PFSK-1 (cell line): ENCODE measurements at regions not wholly inside any gene's neighbourhood (a gene's known extent, or its start where the extent isn't known, plus 50 kb on each side); places are given as distances from the start of the nearest gene placed in this dataset.

Source experiments
- FOXP2 ChIP-seq: optimal IDR thresholded peaks from 2 replicates; pipeline ENCODE3; 2011; ENCODE audit warnings: borderline replicate concordance, control low read depth, inconsistent platforms; ENCODE audit not compliant: insufficient read depth; ENCODE audit errors: extremely low read length, extremely low read depth
- POLR2AphosphoS5 ChIP-seq: IDR thresholded peaks from 2 replicates; pipeline ENCODE4 v1.6.1; 2012; ENCODE audit warnings: low read depth, mild to moderate bottlenecking, control low read depth, low read length, moderate library complexity
- SIN3A ChIP-seq: IDR thresholded peaks from 2 replicates; pipeline ENCODE4 v1.6.1; 2012; ENCODE audit warnings: mild to moderate bottlenecking, low read length, moderate library complexity, borderline replicate concordance; ENCODE audit not compliant: insufficient read depth
- TAF1 ChIP-seq: IDR thresholded peaks from 2 replicates; pipeline ENCODE4 v1.6.1; 2012; ENCODE audit warnings: low read length, control low read depth, borderline replicate concordance; ENCODE audit not compliant: insufficient read depth
- TF ChIP-seq, protein P1 (sequence below), 2 experiments: IDR thresholded peaks; 2 replicates each; pipeline versions ENCODE4 v1.6.1 to v1.8.0; 2011 to 2012; ENCODE audit warnings: low read depth in 2 of 2, low read length in 2 of 2, control low read depth in 1 of 2, inconsistent platforms in 1 of 2, mild to moderate bottlenecking in 1 of 2, moderate library complexity in 1 of 2; ENCODE audit not compliant: insufficient read depth in 1 of 2

DNA sequence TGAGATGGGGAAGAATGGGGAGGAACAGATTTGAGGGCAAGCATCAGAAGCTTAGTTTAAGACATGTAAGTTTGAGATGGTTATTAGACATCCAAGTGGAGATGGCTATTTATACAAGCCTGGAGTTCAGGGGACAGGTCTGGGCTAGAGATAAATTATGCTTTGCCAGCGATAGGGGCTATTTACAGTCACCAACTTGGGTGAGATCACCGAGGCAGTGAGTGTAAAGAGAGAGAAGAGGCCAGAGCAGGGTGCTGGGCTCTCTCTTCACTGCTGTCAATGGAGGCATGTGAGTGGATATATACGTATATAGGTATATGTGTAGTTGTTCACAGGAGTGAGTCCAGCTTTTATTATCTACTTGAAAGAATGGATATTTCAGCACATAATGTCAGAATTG, 81.0 kb downstream of the QPCT start:
- TF ChIP-seq POLR2AphosphoS5 = no peak
- TF ChIP-seq, protein P1, sequence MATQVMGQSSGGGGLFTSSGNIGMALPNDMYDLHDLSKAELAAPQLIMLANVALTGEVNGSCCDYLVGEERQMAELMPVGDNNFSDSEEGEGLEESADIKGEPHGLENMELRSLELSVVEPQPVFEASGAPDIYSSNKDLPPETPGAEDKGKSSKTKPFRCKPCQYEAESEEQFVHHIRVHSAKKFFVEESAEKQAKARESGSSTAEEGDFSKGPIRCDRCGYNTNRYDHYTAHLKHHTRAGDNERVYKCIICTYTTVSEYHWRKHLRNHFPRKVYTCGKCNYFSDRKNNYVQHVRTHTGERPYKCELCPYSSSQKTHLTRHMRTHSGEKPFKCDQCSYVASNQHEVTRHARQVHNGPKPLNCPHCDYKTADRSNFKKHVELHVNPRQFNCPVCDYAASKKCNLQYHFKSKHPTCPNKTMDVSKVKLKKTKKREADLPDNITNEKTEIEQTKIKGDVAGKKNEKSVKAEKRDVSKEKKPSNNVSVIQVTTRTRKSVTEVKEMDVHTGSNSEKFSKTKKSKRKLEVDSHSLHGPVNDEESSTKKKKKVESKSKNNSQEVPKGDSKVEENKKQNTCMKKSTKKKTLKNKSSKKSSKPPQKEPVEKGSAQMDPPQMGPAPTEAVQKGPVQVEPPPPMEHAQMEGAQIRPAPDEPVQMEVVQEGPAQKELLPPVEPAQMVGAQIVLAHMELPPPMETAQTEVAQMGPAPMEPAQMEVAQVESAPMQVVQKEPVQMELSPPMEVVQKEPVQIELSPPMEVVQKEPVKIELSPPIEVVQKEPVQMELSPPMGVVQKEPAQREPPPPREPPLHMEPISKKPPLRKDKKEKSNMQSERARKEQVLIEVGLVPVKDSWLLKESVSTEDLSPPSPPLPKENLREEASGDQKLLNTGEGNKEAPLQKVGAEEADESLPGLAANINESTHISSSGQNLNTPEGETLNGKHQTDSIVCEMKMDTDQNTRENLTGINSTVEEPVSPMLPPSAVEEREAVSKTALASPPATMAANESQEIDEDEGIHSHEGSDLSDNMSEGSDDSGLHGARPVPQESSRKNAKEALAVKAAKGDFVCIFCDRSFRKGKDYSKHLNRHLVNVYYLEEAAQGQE (IDR thresholded peaks at IDR 0.05; ENCODE audit: insufficient read depth in 1 of 2, low read depth in 2 of 2, low read length in 2 of 2) = no peak
- no peak for TF ChIP-seq TAF1
- TF ChIP-seq SIN3A = no peak
- TF ChIP-seq FOXP2 = no peak
